Left colon (tissue), 2 donors: ENCODE measurements at regions not wholly inside any gene's neighbourhood (a gene's known extent, or its start where the extent isn't known, plus 50 kb on each side); places are given as distances from the start of the nearest gene placed in this dataset.
"Not testable (repeated sequence)": the region's sequence is repeated elsewhere in the genome, so short reads cannot be mapped to it uniquely, and the experiment has no call there.

Source experiments
- ATAC-seq: fragments of 200-7000 bp; cut with Tn5 transposase; one replicate; pipeline ENCODE4 v1.9.1; 2020; ENCODE audit warnings: mild to moderate bottlenecking, moderate library complexity
- DNase-seq, 2 donors: peaks; one replicate each; pipeline ENCODE4 v3.0.0-alpha.2; 2020
- intact Hi-C, 2 donors: fragments of 100-400 bp; cut with DNase I in 1 of 2; cut with micrococcal nuclease in 1 of 2; formaldehyde crosslinking; loops; one replicate each; pipeline versions ENCODE4 v1.11.2 to v1.14.0; 2022; cut with DNase I, micrococcal nuclease
- donor health status: DM: no; HTN: no; CAD: no.
- donor health status: DM: yes; HTN: yes; CAD: no.

DNA sequence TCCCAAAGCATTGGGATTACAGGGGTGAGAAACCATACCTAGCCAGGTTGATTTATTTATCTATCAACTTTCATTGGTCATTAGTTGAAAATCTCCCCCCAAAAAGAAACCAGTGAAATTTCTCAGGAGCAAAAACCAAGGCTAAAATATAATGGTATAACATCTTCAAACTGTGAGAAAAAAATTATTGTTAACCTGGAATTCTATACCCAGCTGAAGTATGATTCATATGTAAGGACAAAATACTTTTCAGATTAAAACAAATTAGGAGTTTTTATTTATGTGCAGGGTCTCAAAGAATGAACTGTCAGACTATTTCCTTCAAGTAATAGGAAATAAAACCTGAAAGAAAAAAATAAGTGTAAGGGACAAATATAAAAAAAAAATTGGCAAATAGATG is 1053.9 kb downstream of the UQCRFS1 start:
- ATAC-seq (no peak), DNase-seq (no peak)
- intact Hi-C loops = no loop called here

DNA sequence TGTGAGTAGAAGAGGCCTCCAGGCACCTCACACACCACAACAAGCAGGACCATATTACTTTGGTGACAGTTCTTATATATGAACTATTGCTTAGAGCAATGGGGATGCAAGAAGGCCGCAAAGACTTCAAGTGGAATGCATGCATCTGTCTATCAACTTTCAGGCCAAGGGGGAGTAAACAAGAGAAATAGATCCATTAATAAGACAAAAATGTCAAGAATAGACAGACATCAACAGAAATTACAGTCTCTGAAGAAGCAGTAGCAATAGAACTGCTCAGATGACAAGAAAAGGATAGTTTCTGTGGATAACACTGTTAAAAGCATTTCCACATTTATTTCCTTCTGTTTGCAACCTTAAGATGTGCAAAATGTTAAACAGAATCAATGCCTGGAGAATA is 1057.7 kb downstream of the UQCRFS1 start:
- ATAC-seq = no peak
- intact Hi-C loops = no loop called here
- DNase-seq = no peak

DNA sequence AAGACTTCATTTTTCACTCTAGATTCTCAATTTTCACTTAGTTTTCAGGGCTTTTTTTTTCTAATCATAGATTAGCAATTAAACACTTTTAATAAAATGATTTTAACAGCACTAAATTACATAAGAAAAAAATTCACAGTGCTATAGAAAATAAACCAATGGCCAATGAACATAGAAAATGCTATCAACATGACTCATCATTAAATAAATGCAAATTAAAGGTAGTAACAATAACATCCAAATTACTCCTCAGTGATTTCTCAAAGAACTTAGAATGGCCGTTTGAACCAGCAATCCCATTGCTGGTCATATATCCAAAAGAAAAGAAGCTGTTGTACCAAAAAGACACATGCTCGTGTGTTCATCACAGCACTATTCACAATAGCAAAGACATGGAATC is 1058.9 kb downstream of the UQCRFS1 start:
- intact Hi-C loops = no loop called here
- DNase-seq (no peak), ATAC-seq (no peak)

DNA sequence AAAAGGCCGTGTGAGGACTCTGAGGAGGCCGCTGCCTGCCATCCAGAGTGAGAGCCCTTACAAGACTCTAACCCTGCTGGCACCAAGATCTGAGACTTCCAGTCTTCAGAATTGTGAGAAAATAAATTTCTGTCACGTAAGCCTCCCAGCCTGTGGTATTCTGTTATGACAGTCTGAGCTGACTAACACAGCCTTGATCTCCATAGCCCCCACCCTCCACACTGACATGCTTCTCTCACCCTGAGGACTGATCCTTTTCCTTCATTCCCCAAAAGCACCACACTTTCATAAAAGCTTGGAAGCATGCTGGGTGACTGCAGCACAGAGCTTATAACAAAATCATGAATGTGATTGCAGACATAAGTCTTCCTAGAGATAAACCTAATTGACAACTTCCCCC is 1059.8 kb downstream of the UQCRFS1 start:
- no peak for DNase-seq
- intact Hi-C loops = no loop called here
- no peak for ATAC-seq

- ATAC-seq (no peak), DNase-seq (no peak)
- intact Hi-C loops = no loop called here
These were observed 1060.8 kb downstream of the UQCRFS1 start for GRCh38 chr19:28152195-28152594.

- no peak for ATAC-seq
- intact Hi-C loops = no loop called here
- DNase-seq = no peak
These were observed 1062.8 kb downstream of the UQCRFS1 start for GRCh38 chr19:28150129-28150528.

DNA sequence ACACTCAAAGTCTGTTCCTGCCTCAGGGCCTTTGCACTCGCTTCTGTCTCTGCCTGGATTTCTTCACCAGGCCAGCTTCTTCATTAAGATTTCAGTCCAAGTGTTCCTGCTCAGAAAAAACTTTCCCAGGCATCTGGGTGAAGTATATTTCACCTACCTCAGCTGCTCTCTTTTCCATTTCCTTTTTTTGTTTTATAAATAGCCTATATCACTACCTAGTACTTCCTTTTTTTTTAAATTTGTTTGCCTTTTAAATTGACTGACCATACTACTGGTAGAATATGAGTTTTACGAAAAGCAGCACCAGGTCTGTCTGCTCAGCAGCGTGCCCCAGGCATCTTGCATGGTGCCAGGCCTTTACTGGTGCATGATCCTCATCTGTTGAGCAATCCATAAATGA is 1064.4 kb downstream of the UQCRFS1 start:
- intact Hi-C loops = no loop called here

GRCh38 chr19:28142258-28142657 is 1070.7 kb downstream of the UQCRFS1 start:
- DNase-seq = no peak
- no peak for ATAC-seq
- intact Hi-C loops = no loop called here

More for the DNA sequence above, 1064.4 kb downstream of the UQCRFS1 start:
- DNase-seq (no peak), ATAC-seq (no peak)

DNA sequence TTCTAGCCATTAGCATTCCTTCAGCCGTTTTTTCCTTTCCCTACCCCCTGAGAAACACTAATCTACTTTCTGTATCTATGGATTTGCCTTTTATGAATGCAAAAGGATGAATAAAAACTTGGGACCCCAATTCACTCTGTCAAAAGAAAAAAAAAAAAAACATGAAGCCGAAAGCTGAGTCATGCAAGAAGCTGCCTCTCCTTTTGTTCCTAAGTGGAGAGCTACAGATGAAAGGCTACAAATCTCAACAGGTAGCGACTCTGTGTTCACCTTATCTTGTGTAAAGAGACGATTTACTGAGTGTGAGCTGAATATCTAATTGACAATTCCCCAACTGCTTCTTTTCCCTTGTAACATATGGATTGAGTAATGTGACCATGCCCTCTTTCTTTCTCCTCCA is 1072.8 kb downstream of the UQCRFS1 start:
- ATAC-seq (no peak), DNase-seq (no peak)
- intact Hi-C loops = no loop called here

GRCh38 chr19:28137772-28138171 is 1075.2 kb downstream of the UQCRFS1 start:
- intact Hi-C loops = no loop called here
- no peak for DNase-seq
- no peak for ATAC-seq

GRCh38 chr19:28136796-28137195 is 1076.2 kb downstream of the UQCRFS1 start:
- intact Hi-C loops = no loop called here
- DNase-seq (no peak), ATAC-seq (no peak)

DNA sequence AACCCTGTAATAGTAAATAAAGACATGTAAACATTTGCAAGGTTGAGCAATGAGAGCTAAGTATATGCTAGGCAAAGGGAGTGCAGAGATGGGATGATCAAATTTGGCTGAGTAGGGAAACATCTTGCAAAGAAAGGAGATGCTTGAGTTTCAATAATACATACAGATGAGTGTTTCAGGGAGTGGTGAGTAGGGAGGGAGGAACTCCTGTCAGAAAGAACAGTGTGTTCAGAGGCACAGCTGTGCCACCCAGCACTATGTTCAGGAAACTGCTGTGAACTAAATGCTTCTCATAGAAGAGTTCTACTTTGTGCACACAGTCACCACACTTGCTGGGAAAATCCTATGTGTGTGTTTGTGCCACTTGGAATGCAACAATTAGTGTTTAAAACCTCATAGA is 1077.1 kb downstream of the UQCRFS1 start:
- DNase-seq = no peak
- no peak for ATAC-seq
- intact Hi-C loops = no loop called here

- no peak for ATAC-seq
- DNase-seq = no peak
- intact Hi-C loops = no loop called here
These were observed 1078.6 kb downstream of the UQCRFS1 start for GRCh38 chr19:28134311-28134710.

- ATAC-seq, DNase-seq, intact Hi-C loops: not testable (repeated sequence)
These were observed 1082.1 kb downstream of the UQCRFS1 start for GRCh38 chr19:28130881-28131280.

- DNase-seq (no peak), ATAC-seq (no peak)
These were observed 1082.9 kb downstream of the UQCRFS1 start for GRCh38 chr19:28130066-28130511.

GRCh38 chr19:28128341-28128740 is 1084.6 kb downstream of the UQCRFS1 start:
- intact Hi-C loops = no loop called here
- DNase-seq (no peak), ATAC-seq (no peak)

More at GRCh38 chr19:28130066-28130511, 1082.9 kb downstream of the UQCRFS1 start:
- intact Hi-C loops = no loop called here

- no peak for ATAC-seq
- intact Hi-C loops = no loop called here
- no peak for DNase-seq
These were observed 1086.6 kb downstream of the UQCRFS1 start for GRCh38 chr19:28126135-28126898.

- intact Hi-C loops = no loop called here
- ATAC-seq (no peak), DNase-seq (no peak)
These were observed 1090.2 kb downstream of the UQCRFS1 start for GRCh38 chr19:28122734-28123133.

DNA sequence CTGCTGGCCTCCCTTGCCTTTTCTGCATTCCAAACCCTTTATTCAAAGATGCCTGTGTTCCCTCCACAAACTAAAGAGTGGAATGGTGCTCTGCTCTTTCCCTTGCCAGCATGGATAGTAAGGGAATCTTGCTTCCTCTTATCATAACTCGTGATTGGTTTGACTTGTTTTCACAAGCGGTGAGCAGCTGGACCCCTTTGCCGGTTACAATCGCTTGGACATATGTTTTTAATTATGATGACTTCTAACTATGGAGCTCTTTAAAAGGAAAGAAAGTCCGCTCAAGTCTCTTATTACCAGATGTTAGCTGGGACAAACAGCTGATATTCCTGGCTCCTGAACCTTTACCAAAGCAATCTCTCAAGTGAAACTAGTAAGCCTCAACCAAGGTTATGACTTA is 1094.7 kb downstream of the UQCRFS1 start:
- DNase-seq = no peak
- ATAC-seq = no peak
- intact Hi-C loops = no loop called here

- intact Hi-C loops = no loop called here
- no peak for ATAC-seq
- no peak for DNase-seq
These were observed 1095.8 kb downstream of the UQCRFS1 start for GRCh38 chr19:28117143-28117542.

- DNase-seq, intact Hi-C loops, ATAC-seq: not testable (repeated sequence)
These were observed 1096.6 kb downstream of the UQCRFS1 start for GRCh38 chr19:28116379-28116778.
